Liver (tissue), 8 donors: ENCODE measurements at regions not wholly inside any gene's neighbourhood (a gene's known extent, or its start where the extent isn't known, plus 50 kb on each side); places are given as distances from the start of the nearest gene placed in this dataset.

Experiments used
- DNase-seq: peaks from one replicate; pipeline ENCODE4 v3.0.0-alpha.2; 2017; ENCODE audit warnings: low spot score
- H3K27ac ChIP-seq, 2 donors: one replicate each; pipeline ENCODE4 v1.7.0; 2013; ENCODE audit warnings: inconsistent platforms in 2 of 2, low read length in 2 of 2, control low read depth in 1 of 2, low read depth in 1 of 2, mild to moderate bottlenecking in 1 of 2
- H3K27me3 ChIP-seq, 4 donors: one replicate each; pipeline versions ENCODE4 v1.6.1 to v1.7.0; 2013; ENCODE audit warnings: low read length in 3 of 4, inconsistent platforms in 1 of 4, mild to moderate bottlenecking in 1 of 4, moderate library complexity in 1 of 4; ENCODE audit not compliant: control insufficient read depth in 4 of 4, insufficient read depth in 4 of 4
- H3K36me3 ChIP-seq, 4 donors: one replicate each; pipeline versions ENCODE4 v1.6.1 to v1.7.0; 2013; ENCODE audit warnings: low read length in 3 of 4, mild to moderate bottlenecking in 3 of 4, low read depth in 1 of 4, moderate library complexity in 1 of 4; ENCODE audit not compliant: control insufficient read depth in 4 of 4, insufficient read depth in 3 of 4
- H3K4me1 ChIP-seq, 4 donors: one replicate each; pipeline versions ENCODE4 v1.6.1 to v1.7.0; 2013; ENCODE audit warnings: low read length in 3 of 4, mild to moderate bottlenecking in 3 of 4, moderate library complexity in 1 of 4; ENCODE audit not compliant: control insufficient read depth in 4 of 4, insufficient read depth in 4 of 4
- H3K4me3 ChIP-seq, 3 donors: one replicate each; pipeline versions ENCODE4 v1.6.1 to v1.7.0; 2013; ENCODE audit warnings: low read length in 3 of 3, control low read depth in 1 of 3, low read depth in 1 of 3, mild to moderate bottlenecking in 1 of 3
- H3K9ac ChIP-seq, 2 donors: one replicate each; pipeline ENCODE4 v1.7.0; 2013; ENCODE audit warnings: low read length in 2 of 2, mild to moderate bottlenecking in 2 of 2, moderate library complexity in 2 of 2, control low read depth in 1 of 2, low read depth in 1 of 2
- H3K9me3 ChIP-seq, 4 donors: one replicate each; pipeline versions ENCODE4 v1.6.1 to v1.7.0; 2013; ENCODE audit warnings: low read length in 3 of 4; ENCODE audit not compliant: control insufficient read depth in 4 of 4
- ATF3 ChIP-seq: IDR thresholded peaks from 2 replicates; pipeline ENCODE4 v1.6.1; 2016; ENCODE audit warnings: antibody characterized with exemption
- CTCF ChIP-seq: fragments of 150-350 bp; IDR thresholded peaks from 2 replicates; pipeline ENCODE4 v1.5.1; 2017; ENCODE audit warnings: improper control_type of control experiment, low read depth, low read length; ENCODE audit not compliant: missing input control
- FOXA1 ChIP-seq: IDR thresholded peaks from 2 replicates; pipeline ENCODE4 v1.6.1; 2016; ENCODE audit warnings: antibody characterized with exemption
- GABPA ChIP-seq, 2 donors: IDR thresholded peaks in 1 of 2; conservative IDR thresholded peaks in 1 of 2; 2 replicates each; pipeline ENCODE4 v1.6.1; 2016; ENCODE audit warnings: antibody characterized with exemption in 2 of 2, mild to moderate bottlenecking in 1 of 2, moderate library complexity in 1 of 2
- HNF4A ChIP-seq, 2 donors: conservative IDR thresholded peaks; 2 replicates each; pipeline ENCODE4 v1.6.1; 2016; ENCODE audit warnings: antibody characterized with exemption in 2 of 2, mild to moderate bottlenecking in 2 of 2
- JUND ChIP-seq, 2 donors: IDR thresholded peaks; 2 replicates each; pipeline ENCODE4 v1.6.1; 2016; ENCODE audit warnings: antibody characterized with exemption in 2 of 2
- NR2F2 ChIP-seq: IDR thresholded peaks from 2 replicates; pipeline ENCODE4 v1.6.1; 2016; ENCODE audit warnings: antibody characterized with exemption
- RAD21 ChIP-seq, 2 donors: IDR thresholded peaks; 2 replicates each; pipeline ENCODE4 v1.6.1; 2016; ENCODE audit warnings: antibody characterized with exemption in 2 of 2, mild to moderate bottlenecking in 2 of 2
- RXRA ChIP-seq, 2 donors: IDR thresholded peaks; 2 replicates each; pipeline ENCODE4 v1.6.1; 2017 to 2018; ENCODE audit warnings: antibody characterized with exemption in 2 of 2, mild to moderate bottlenecking in 1 of 2
- SP1 ChIP-seq: IDR thresholded peaks from 2 replicates; pipeline ENCODE4 v1.6.1; 2018; ENCODE audit warnings: antibody characterized with exemption, mild to moderate bottlenecking
- TAF1 ChIP-seq: conservative IDR thresholded peaks from 2 replicates; pipeline ENCODE4 v1.6.1; 2016; ENCODE audit warnings: antibody characterized with exemption, mild to moderate bottlenecking
- YY1 ChIP-seq: IDR thresholded peaks from 2 replicates; pipeline ENCODE4 v1.6.1; 2016; ENCODE audit warnings: antibody characterized with exemption, mild to moderate bottlenecking
- WGBS: extraction: QIAGEN DNeasy Blood & Tissue Kit; methylation state at CpG from one replicate; pipeline ENCODE4 v1.1.7; 2013; 5-methylcytosine and 5-hydroxymethylcytosine counted together
- TF ChIP-seq, protein P1 (sequence below): IDR thresholded peaks from 2 replicates; pipeline ENCODE4 v1.6.1; 2016; ENCODE audit warnings: antibody characterized with exemption, mild to moderate bottlenecking
- donor health status: healthy.
- donor health status: healthy.
- donor health status: healthy.
- donor health status: healthy.
- donor health status: healthy.

DNA sequence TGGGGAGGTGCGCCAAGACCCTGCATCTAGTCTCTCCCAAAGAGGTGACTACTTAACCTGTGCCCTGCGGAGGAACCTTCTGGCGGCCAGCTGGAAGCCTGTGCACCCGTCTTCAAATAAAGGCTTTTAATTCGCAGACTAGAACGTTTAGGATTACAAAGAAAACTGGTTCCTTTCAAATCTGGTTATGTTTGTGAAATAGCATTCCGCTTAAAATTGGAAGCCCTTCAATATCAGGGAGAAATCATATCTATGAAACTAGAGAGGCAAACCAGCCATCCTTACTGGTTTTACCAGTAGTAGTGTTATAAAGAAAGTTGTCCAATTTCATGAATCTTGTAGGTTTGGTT lies 250.8 kb downstream of the FAM72C start (continued):
- TF ChIP-seq, protein P1, sequence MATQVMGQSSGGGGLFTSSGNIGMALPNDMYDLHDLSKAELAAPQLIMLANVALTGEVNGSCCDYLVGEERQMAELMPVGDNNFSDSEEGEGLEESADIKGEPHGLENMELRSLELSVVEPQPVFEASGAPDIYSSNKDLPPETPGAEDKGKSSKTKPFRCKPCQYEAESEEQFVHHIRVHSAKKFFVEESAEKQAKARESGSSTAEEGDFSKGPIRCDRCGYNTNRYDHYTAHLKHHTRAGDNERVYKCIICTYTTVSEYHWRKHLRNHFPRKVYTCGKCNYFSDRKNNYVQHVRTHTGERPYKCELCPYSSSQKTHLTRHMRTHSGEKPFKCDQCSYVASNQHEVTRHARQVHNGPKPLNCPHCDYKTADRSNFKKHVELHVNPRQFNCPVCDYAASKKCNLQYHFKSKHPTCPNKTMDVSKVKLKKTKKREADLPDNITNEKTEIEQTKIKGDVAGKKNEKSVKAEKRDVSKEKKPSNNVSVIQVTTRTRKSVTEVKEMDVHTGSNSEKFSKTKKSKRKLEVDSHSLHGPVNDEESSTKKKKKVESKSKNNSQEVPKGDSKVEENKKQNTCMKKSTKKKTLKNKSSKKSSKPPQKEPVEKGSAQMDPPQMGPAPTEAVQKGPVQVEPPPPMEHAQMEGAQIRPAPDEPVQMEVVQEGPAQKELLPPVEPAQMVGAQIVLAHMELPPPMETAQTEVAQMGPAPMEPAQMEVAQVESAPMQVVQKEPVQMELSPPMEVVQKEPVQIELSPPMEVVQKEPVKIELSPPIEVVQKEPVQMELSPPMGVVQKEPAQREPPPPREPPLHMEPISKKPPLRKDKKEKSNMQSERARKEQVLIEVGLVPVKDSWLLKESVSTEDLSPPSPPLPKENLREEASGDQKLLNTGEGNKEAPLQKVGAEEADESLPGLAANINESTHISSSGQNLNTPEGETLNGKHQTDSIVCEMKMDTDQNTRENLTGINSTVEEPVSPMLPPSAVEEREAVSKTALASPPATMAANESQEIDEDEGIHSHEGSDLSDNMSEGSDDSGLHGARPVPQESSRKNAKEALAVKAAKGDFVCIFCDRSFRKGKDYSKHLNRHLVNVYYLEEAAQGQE: no peak
- no peak for TF ChIP-seq FOXA1

DNA sequence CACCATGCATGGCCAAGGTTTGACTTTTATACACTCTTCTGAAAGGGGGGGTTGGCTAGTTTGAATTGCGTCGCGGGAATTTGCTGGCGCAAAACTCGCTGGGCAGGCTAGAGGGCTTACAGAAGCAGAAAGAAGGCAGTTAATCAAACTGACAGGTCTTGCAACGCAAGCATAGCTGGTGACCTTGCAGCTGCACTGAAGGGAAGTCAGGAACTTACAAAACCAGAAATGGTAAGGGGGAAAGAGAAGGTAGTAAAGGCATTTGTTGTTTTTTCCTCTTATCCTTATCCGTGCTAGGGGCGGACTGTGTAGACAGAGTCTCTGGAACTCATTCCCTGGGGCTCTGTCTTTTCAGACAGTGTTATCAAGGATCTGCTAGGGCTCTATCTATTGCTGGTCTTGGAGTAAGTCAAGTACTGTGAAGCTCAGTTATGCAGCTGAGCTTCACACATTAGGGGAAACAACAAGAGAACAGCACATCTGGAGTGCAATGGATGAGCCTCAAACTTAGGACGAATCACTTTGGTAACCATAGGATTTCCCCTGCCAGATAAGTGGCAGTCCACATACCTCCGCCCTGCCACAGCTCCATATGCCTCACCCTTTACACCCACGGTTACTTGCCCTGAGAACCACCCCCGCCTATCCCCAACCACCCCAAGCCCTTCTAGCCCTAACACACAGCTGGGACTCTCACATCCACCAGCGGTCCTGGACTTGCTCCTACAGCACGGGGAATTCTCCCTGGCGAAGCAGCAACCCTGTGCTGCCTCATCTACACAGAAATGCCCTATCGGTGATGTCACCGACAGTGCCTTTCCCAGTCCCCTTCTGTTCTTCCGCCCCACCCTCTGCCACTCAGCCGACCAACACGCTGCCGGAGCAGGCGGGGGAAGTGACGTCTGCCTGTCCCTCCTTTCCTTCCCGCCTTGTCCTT lies 251.4 kb downstream of the FAM72C start:
- Histone ChIP-seq H3K27ac (no peak overlapping the region), H3K27me3 (peaks cover 0 to 3% (median 1%) of the 10 kb centered on the region in 4 donors), H3K4me3 (no peak overlapping the region), H3K36me3 (no peaks in the 10 kb centered on the region), H3K9ac (no peak overlapping the region), H3K4me1 (peaks cover 0 to 3% (median 0%) of the 10 kb centered on the region in 4 donors), H3K9me3 (no peaks in the 10 kb centered on the region)
- 17% methylated on average over 24 of the region's 24 CpGs for WGBS
- TF ChIP-seq RXRA (IDR thresholded peaks at IDR 0.05): no peak
- TF ChIP-seq FOXA1: no peak
- no peak for TF ChIP-seq JUND (IDR thresholded peaks at IDR 0.05)
- TF ChIP-seq ATF3: no peak
- TF ChIP-seq NR2F2: no peak
- no peak for TF ChIP-seq CTCF
- TF ChIP-seq TAF1: no peak
- no peak for TF ChIP-seq GABPA (IDR thresholded peaks at IDR 0.05 in 1 of 2, conservative IDR thresholded peaks at IDR 0.05 in 1 of 2)
- no peak for TF ChIP-seq YY1
- no peak for DNase-seq

DNA sequence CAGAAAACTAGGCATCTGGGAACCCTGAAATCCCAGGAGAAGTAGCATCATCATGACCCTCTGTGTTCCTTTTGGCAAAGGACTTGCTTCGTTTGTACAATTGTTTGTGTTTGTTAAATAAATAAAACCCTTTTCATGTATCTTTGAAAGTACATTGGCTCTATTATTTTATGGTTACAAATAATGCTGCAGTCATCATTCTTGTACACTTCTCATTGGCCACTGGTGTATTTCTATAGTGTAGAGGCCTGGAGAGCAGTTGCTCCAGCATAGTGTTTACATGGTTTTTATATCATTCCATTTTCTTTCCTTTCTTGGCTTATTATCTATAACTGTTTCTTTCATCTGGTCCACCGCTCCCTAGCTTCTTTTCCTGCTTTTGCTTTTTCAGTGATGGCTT lies 253.3 kb downstream of the FAM72C start:
- no peak overlapping the region for H3K9ac ChIP-seq
- H3K9me3 ChIP-seq: no peaks in the 10 kb centered on the region
- H3K4me1 ChIP-seq: peaks cover 0 to 3% (median 0%) of the 10 kb centered on the region in 4 donors
- no peak for DNase-seq
- H3K27me3 ChIP-seq: peaks cover 0 to 3% (median 1%) of the 10 kb centered on the region in 4 donors
- no peak for TF ChIP-seq NR2F2
- TF ChIP-seq ATF3: no peak
- no peak for TF ChIP-seq GABPA (IDR thresholded peaks at IDR 0.05 in 1 of 2, conservative IDR thresholded peaks at IDR 0.05 in 1 of 2)
- TF ChIP-seq SP1: no peak
- TF ChIP-seq HNF4A (conservative IDR thresholded peaks at IDR 0.05): no peak
- TF ChIP-seq FOXA1: no peak
- TF ChIP-seq RAD21 (IDR thresholded peaks at IDR 0.05): no peak
- TF ChIP-seq CTCF: no peak
- TF ChIP-seq, protein P1: no peak
- TF ChIP-seq YY1: no peak
- no peak for TF ChIP-seq RXRA (IDR thresholded peaks at IDR 0.05)
- no peak for TF ChIP-seq TAF1
- H3K36me3 ChIP-seq: no peaks in the 10 kb centered on the region
- WGBS: 67% methylated on average over 2 of the region's 2 CpGs
- H3K27ac ChIP-seq: no peak overlapping the region
- H3K4me3 ChIP-seq: no peak overlapping the region
